DND-41 (cell line): ENCODE measurements at regions not wholly inside any gene's neighbourhood (a gene's known extent, or its start where the extent isn't known, plus 50 kb on each side); places are given as distances from the start of the nearest gene placed in this dataset.
"Not testable (repeated sequence)": the region's sequence is repeated elsewhere in the genome, so short reads cannot be mapped to it uniquely, and the experiment has no call there.

Experiments
- CTCF ChIP-seq: IDR thresholded peaks from 2 replicates; pipeline ENCODE4 v1.5.1; 2012; ENCODE audit warnings: borderline replicate concordance, low read length, moderate library complexity, mild to moderate bottlenecking; ENCODE audit not compliant: poor library complexity, severe bottlenecking; ENCODE audit errors: extremely low read depth
- EZH2 ChIP-seq: IDR thresholded peaks from 3 replicates; pipeline ENCODE4 v1.6.1; 2012; ENCODE audit warnings: borderline replicate concordance, low read depth, mild to moderate bottlenecking, moderate library complexity, low read length, inconsistent platforms; ENCODE audit not compliant: severe bottlenecking

- TF ChIP-seq CTCF, EZH2: not testable (repeated sequence)
Observed at GRCh38 chr1:234801147-234801546, 191.2 kb upstream of the IRF2BP2 start.
